RWPE2 (cell line): ENCODE measurements at regions not wholly inside any gene's neighbourhood (a gene's known extent, or its start where the extent isn't known, plus 50 kb on each side); places are given as distances from the start of the nearest gene placed in this dataset.

Experiments used
- ATAC-seq: fragments of 200-7000 bp; cut with Tn5 transposase; 3 replicates; pipeline ENCODE4 v1.9.1; 2021; ENCODE audit warnings: low read depth
- DNase-seq: peaks from one replicate; pipeline ENCODE4 v3.0.0-alpha.2; 2020; ENCODE audit warnings: low spot score
- H3K27ac ChIP-seq: fragments of 450-650 bp; 2 replicates; pipeline ENCODE4 v1.5.1; 2017; ENCODE audit warnings: mild to moderate bottlenecking; ENCODE audit not compliant: poor library complexity, severe bottlenecking
- H3K27me3 ChIP-seq: fragments of 250-450 bp; sonication (Bioruptor Pico); 2 replicates; pipeline ENCODE4 v1.5.1; 2021; ENCODE audit warnings: mild to moderate bottlenecking, moderate library complexity; ENCODE audit not compliant: insufficient read depth, poor library complexity, severe bottlenecking
- H3K36me3 ChIP-seq: fragments of 250-450 bp; sonication (Bioruptor Pico); 2 replicates; pipeline ENCODE4 v1.5.1; 2020; ENCODE audit warnings: low read depth, mild to moderate bottlenecking, moderate library complexity
- H3K4me1 ChIP-seq: fragments of 250-450 bp; sonication (Bioruptor Pico); 2 replicates; pipeline ENCODE4 v1.5.1; 2021; ENCODE audit warnings: mild to moderate bottlenecking, moderate library complexity; ENCODE audit not compliant: insufficient read depth, poor library complexity, severe bottlenecking
- H3K4me3 ChIP-seq: fragments of 250-450 bp; sonication (Bioruptor Pico); 2 replicates; pipeline ENCODE4 v1.5.1; 2021; ENCODE audit warnings: mild to moderate bottlenecking, moderate library complexity; ENCODE audit not compliant: severe bottlenecking
- H3K9me3 ChIP-seq: fragments of 250-450 bp; sonication (Bioruptor Pico); 2 replicates; pipeline ENCODE4 v1.5.1; 2021; ENCODE audit warnings: mild to moderate bottlenecking, moderate library complexity; ENCODE audit not compliant: severe bottlenecking
- CTCF ChIP-seq: fragments of 450-650 bp; IDR thresholded peaks from one replicate; pipeline ENCODE4 v1.5.1; 2017; ENCODE audit warnings: mild to moderate bottlenecking, moderate library complexity; ENCODE audit not compliant: poor library complexity, severe bottlenecking

GRCh38 chr6:122890250-122890649, 101.2 kb downstream of the SMPDL3A start:
- Histone ChIP-seq H3K9me3 (no peaks in the 10 kb centered on the region), H3K27me3 (no peaks in the 10 kb centered on the region), H3K4me1 (no peaks in the 10 kb centered on the region), H3K27ac (no peak overlapping the region), H3K36me3 (no peaks in the 10 kb centered on the region), H3K4me3 (no peak overlapping the region)
- ATAC-seq: no peak
- no peak for DNase-seq
- no peak for TF ChIP-seq CTCF

- no peak for TF ChIP-seq CTCF
- Histone ChIP-seq H3K9me3 (no peaks in the 10 kb centered on the region), H3K27ac (no peak overlapping the region), H3K4me3 (no peak overlapping the region), H3K4me1 (no peaks in the 10 kb centered on the region), H3K36me3 (no peaks in the 10 kb centered on the region), H3K27me3 (no peaks in the 10 kb centered on the region)
- ATAC-seq (no peak), DNase-seq (no peak)
Observed at GRCh38 chr6:122894791-122895190, 101.2 kb upstream of the CLVS2 start.

- ATAC-seq: no peak
- Histone ChIP-seq H3K4me1 (no peaks in the 10 kb centered on the region), H3K9me3 (no peaks in the 10 kb centered on the region), H3K27me3 (peaks cover 5% of the 10 kb centered on the region), H3K4me3 (no peak overlapping the region), H3K27ac (no peak overlapping the region), H3K36me3 (no peaks in the 10 kb centered on the region)
- no peak for TF ChIP-seq CTCF
- DNase-seq: no peak
Observed at GRCh38 chr6:122902326-122902725, 93.7 kb upstream of the CLVS2 start.

GRCh38 chr6:122903266-122903915, 92.6 kb upstream of the CLVS2 start:
- DNase-seq: no peak

More at GRCh38 chr6:122903266-122903915, 92.6 kb upstream of the CLVS2 start:
- TF ChIP-seq CTCF: no peak
- peaks cover 5% of the 10 kb centered on the region for H3K27me3 ChIP-seq
- H3K36me3 ChIP-seq: no peaks in the 10 kb centered on the region
- H3K27ac ChIP-seq: no peak overlapping the region
- no peak overlapping the region for H3K4me3 ChIP-seq
- no peaks in the 10 kb centered on the region for H3K4me1 ChIP-seq
- no peaks in the 10 kb centered on the region for H3K9me3 ChIP-seq
- ATAC-seq: no peak
